ENCODE measurements at regions not wholly inside any gene's neighbourhood (a gene's known extent, or its start where the extent isn't known, plus 50 kb on each side); places are given as distances from the start of the nearest gene placed in this dataset.

- Histone ChIP-seq H3K27ac (ENCODE audit: low read depth, low read length, poor library complexity, severe bottlenecking) (no peak overlapping the region), H2AFZ (ENCODE audit: low read length) (no peak overlapping the region)
Measured at GRCh38 chr7:54817152-54817551, 58.1 kb upstream of the SEC61G start.

GRCh38 chr7:54823776-54824175 lies 64.8 kb upstream of the SEC61G start:
- no peak for TF ChIP-seq CTCF (IDR thresholded peaks at IDR 0.05; ENCODE audit: low read length)
- TF ChIP-seq EZH2 (IDR thresholded peaks at IDR 0.05; ENCODE audit: borderline replicate concordance, low read length): no peak
- Histone ChIP-seq H3K27ac (ENCODE audit: low read depth, low read length, poor library complexity, severe bottlenecking) (no peak overlapping the region), H3K9me2 (ENCODE audit: low read depth, low read length) (no peaks in the 10 kb centered on the region), H3K27me3 (ENCODE audit: insufficient read depth, low read length) (no peaks in the 10 kb centered on the region), H3F3A (ENCODE audit: insufficient read depth, low read length) (no peaks in the 10 kb centered on the region), H2AFZ (ENCODE audit: low read length) (no peak overlapping the region), H3K9ac (ENCODE audit: low read length) (no peak overlapping the region), H3K9me3 (ENCODE audit: low read length) (no peaks in the 10 kb centered on the region), H3K4me1 (ENCODE audit: insufficient read depth, low read length, severe bottlenecking) (no peaks in the 10 kb centered on the region), H3K4me2 (ENCODE audit: low read length) (no peak overlapping the region), H3K4me3 (ENCODE audit: low read depth, low read length, poor library complexity, severe bottlenecking) (no peak overlapping the region), H4K20me1 (ENCODE audit: insufficient read depth, low read length) (no peaks in the 10 kb centered on the region), H3K79me2 (ENCODE audit: insufficient read depth, low read length) (no peaks in the 10 kb centered on the region), H3K36me3 (ENCODE audit: insufficient read depth, low read length) (no peaks in the 10 kb centered on the region)

More at GRCh38 chr7:54817152-54817551, 58.1 kb upstream of the SEC61G start:
- Histone ChIP-seq H3K9me2 (ENCODE audit: low read depth, low read length) (no peaks in the 10 kb centered on the region), H3K4me1 (ENCODE audit: insufficient read depth, low read length, severe bottlenecking) (no peaks in the 10 kb centered on the region), H3K4me3 (ENCODE audit: low read depth, low read length, poor library complexity, severe bottlenecking) (no peak overlapping the region), H4K20me1 (ENCODE audit: insufficient read depth, low read length) (no peaks in the 10 kb centered on the region), H3K79me2 (ENCODE audit: insufficient read depth, low read length) (no peaks in the 10 kb centered on the region), H3K27me3 (ENCODE audit: insufficient read depth, low read length) (no peaks in the 10 kb centered on the region), H3K4me2 (ENCODE audit: low read length) (no peak overlapping the region), H3K9me3 (ENCODE audit: low read length) (no peaks in the 10 kb centered on the region), H3F3A (ENCODE audit: insufficient read depth, low read length) (no peaks in the 10 kb centered on the region), H3K36me3 (ENCODE audit: insufficient read depth, low read length) (no peaks in the 10 kb centered on the region), H3K9ac (ENCODE audit: low read length) (no peak overlapping the region)
- no peak for TF ChIP-seq EZH2 (IDR thresholded peaks at IDR 0.05; ENCODE audit: borderline replicate concordance, low read length)
- no peak for TF ChIP-seq CTCF (IDR thresholded peaks at IDR 0.05; ENCODE audit: low read length)

DNA sequence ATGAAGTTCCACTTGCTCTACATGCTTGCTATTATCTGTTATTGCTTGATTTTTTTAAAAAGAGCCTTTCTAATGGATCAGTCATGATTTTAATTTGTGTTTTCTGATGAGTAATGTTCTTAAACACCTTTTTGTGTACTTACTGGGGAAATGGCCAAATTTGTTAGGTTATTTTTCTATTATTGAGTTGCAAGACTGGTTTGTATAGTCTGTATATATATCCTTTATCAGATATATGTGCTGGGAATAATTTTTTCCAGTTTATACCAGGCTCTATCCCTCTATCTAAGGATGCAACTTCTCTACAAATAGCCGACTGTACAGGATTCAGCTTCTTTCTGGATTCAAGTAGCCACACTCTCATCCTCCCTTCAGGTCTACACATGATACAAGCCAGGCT lies 65.6 kb upstream of the SEC61G start:
- H3K4me3 ChIP-seq (ENCODE audit: low read depth, low read length, poor library complexity, severe bottlenecking): no peak overlapping the region
- no peaks in the 10 kb centered on the region for H3K9me3 ChIP-seq (ENCODE audit: low read length)
- H3K4me1 ChIP-seq (ENCODE audit: insufficient read depth, low read length, severe bottlenecking): no peaks in the 10 kb centered on the region
- H2AFZ ChIP-seq (ENCODE audit: low read length): no peak overlapping the region
- TF ChIP-seq EZH2 (IDR thresholded peaks at IDR 0.05; ENCODE audit: borderline replicate concordance, low read length) (no peak), CTCF (IDR thresholded peaks at IDR 0.05; ENCODE audit: low read length) (no peak)
- H3K9ac ChIP-seq (ENCODE audit: low read length): no peak overlapping the region
- H3K27ac ChIP-seq (ENCODE audit: low read depth, low read length, poor library complexity, severe bottlenecking): no peak overlapping the region
- H3K4me2 ChIP-seq (ENCODE audit: low read length): no peak overlapping the region
- no peaks in the 10 kb centered on the region for H3K79me2 ChIP-seq (ENCODE audit: insufficient read depth, low read length)
- H3K36me3 ChIP-seq (ENCODE audit: insufficient read depth, low read length): no peaks in the 10 kb centered on the region
- H3K27me3 ChIP-seq (ENCODE audit: insufficient read depth, low read length): no peaks in the 10 kb centered on the region
- H3F3A ChIP-seq (ENCODE audit: insufficient read depth, low read length): no peaks in the 10 kb centered on the region
- no peaks in the 10 kb centered on the region for H4K20me1 ChIP-seq (ENCODE audit: insufficient read depth, low read length)
- no peaks in the 10 kb centered on the region for H3K9me2 ChIP-seq (ENCODE audit: low read depth, low read length)

Data from OCI-LY1 (cell line).